AG10803 (cell line): ENCODE measurements at regions not wholly inside any gene's neighbourhood (a gene's known extent, or its start where the extent isn't known, plus 50 kb on each side); places are given as distances from the start of the nearest gene placed in this dataset.

Experiments used
- DNase-seq: peaks from one replicate; pipeline ENCODE4 v3.0.0; 2010; ENCODE audit warnings: low read depth
- H3K4me3 ChIP-seq: 2 replicates; pipeline ENCODE4 v1.5.1; 2011; ENCODE audit warnings: mild to moderate bottlenecking, low read length, control low read depth
- CTCF ChIP-seq: conservative IDR thresholded peaks from 2 replicates; pipeline ENCODE4 v1.5.1; 2011; ENCODE audit warnings: mild to moderate bottlenecking, low read length, control low read depth, inconsistent platforms

- no peak for DNase-seq
- H3K4me3 ChIP-seq = no peak overlapping the region
- TF ChIP-seq CTCF = no peak
Observed at GRCh38 chr7:16178092-16178491, 243.2 kb downstream of the CRPPA start.

- no peak overlapping the region for H3K4me3 ChIP-seq
- no peak for DNase-seq
- no peak for TF ChIP-seq CTCF
Observed at GRCh38 chr7:16174253-16174652, 247.1 kb downstream of the CRPPA start.

- no peak for TF ChIP-seq CTCF
- no peak for DNase-seq
- no peak overlapping the region for H3K4me3 ChIP-seq
Observed at GRCh38 chr7:16172366-16172765, 249.0 kb downstream of the CRPPA start.

GRCh38 chr7:16171928-16172327 is 249.4 kb downstream of the CRPPA start:
- H3K4me3 ChIP-seq = no peak overlapping the region
- DNase-seq = no peak
- TF ChIP-seq CTCF = no peak

GRCh38 chr7:16170671-16171070 is 250.7 kb downstream of the CRPPA start:
- no peak for DNase-seq
- no peak for TF ChIP-seq CTCF
- H3K4me3 ChIP-seq = no peak overlapping the region

- H3K4me3 ChIP-seq = no peak overlapping the region
- TF ChIP-seq CTCF = no peak
- no peak for DNase-seq
Observed at GRCh38 chr7:16169537-16169936, 251.8 kb downstream of the CRPPA start.

GRCh38 chr7:16167526-16167925 is 253.8 kb downstream of the CRPPA start:
- no peak for DNase-seq
- no peak overlapping the region for H3K4me3 ChIP-seq
- TF ChIP-seq CTCF = no peak
